Natural killer cell (primary cell): ENCODE measurements at regions not wholly inside any gene's neighbourhood (a gene's known extent, or its start where the extent isn't known, plus 50 kb on each side); places are given as distances from the start of the nearest gene placed in this dataset.

Experiments used
- ATAC-seq, 3 donors: fragments of 150-1000 bp in 2 of 3; fragments of 200-7000 bp in 1 of 3; cut with Tn5 transposase; 1 replicate in 1 of 3; 2 replicates in 2 of 3; pipeline ENCODE4 v1.10.0; 2021; ENCODE audit warnings: mild to moderate bottlenecking in 2 of 3, moderate library complexity in 2 of 3
- DNase-seq, 2 donors: peaks; one replicate each; pipeline versions ENCODE4 v3.0.0 to v3.0.0-alpha.2; 2013 to 2021; ENCODE audit warnings: mixed read lengths in 1 of 2
- H3K27ac ChIP-seq: one replicate; pipeline ENCODE4 v1.5.1; 2013; ENCODE audit warnings: mild to moderate bottlenecking, low read length
- H3K27me3 ChIP-seq: one replicate; pipeline ENCODE4 v1.6.1; 2013; ENCODE audit warnings: low read length; ENCODE audit not compliant: control insufficient read depth, insufficient read depth
- H3K36me3 ChIP-seq: one replicate; pipeline ENCODE4 v1.6.1; 2013; ENCODE audit warnings: low read length; ENCODE audit not compliant: control insufficient read depth, insufficient read depth
- H3K4me1 ChIP-seq: one replicate; pipeline ENCODE4 v1.6.1; 2013; ENCODE audit warnings: low read length; ENCODE audit not compliant: control insufficient read depth, insufficient read depth
- H3K4me3 ChIP-seq: one replicate; pipeline ENCODE4 v1.5.1; 2013; ENCODE audit warnings: low read length
- H3K9me3 ChIP-seq: one replicate; pipeline ENCODE4 v1.6.1; 2013; ENCODE audit warnings: low read length; ENCODE audit not compliant: control insufficient read depth, insufficient read depth
- H3K27ac Mint-ChIP-seq, 2 donors: one replicate each; pipeline ENCODE4 v1.8.0; 2022; ENCODE audit warnings: mild to moderate bottlenecking in 2 of 2, mixed read lengths in 2 of 2, moderate library complexity in 1 of 2
- H3K27me3 Mint-ChIP-seq, 2 donors: one replicate each; pipeline ENCODE4 v1.8.0; 2022; ENCODE audit warnings: low read depth in 2 of 2, mixed read lengths in 2 of 2
- H3K36me3 Mint-ChIP-seq: one replicate; pipeline ENCODE4 v1.8.0; 2022; ENCODE audit warnings: mixed read lengths
- H3K4me1 Mint-ChIP-seq, 2 donors: one replicate each; pipeline ENCODE4 v1.8.0; 2022; ENCODE audit warnings: mixed read lengths in 2 of 2
- H3K4me3 Mint-ChIP-seq: one replicate; pipeline ENCODE4 v1.8.0; 2022; ENCODE audit warnings: mild to moderate bottlenecking, moderate library complexity, mixed read lengths
- H3K9me3 Mint-ChIP-seq, 2 donors: one replicate each; pipeline ENCODE4 v1.8.0; 2022; ENCODE audit warnings: mixed read lengths in 2 of 2
- CTCF ChIP-seq: fragments of 200-600 bp; IDR thresholded peaks from one replicate; pipeline ENCODE4 v1.8.0; 2022; ENCODE audit warnings: antibody characterized with exemption
- WGBS: methylation state at CpG from one replicate; pipeline ENCODE4 v1.1.7; 2013; ENCODE audit warnings: missing lambda C conversion rate; ENCODE audit not compliant: insufficient coverage; 5-methylcytosine and 5-hydroxymethylcytosine counted together
- intact Hi-C: fragments of 100-400 bp; cut with micrococcal nuclease; formaldehyde crosslinking; loops from one replicate; pipeline ENCODE4 v1.14.2; 2022

- WGBS, result 87% methylated on average over 3 of the region's 3 CpGs
- Mint-ChIP-seq H3K27ac (no peak overlapping the region), H3K4me1 (no peaks in the 10 kb centered on the region), H3K36me3 (no peaks in the 10 kb centered on the region), H3K27me3 (peaks cover 18 to 31% of the 10 kb centered on the region in 2 donors), H3K4me3 (no peak overlapping the region), H3K9me3 (no peaks in the 10 kb centered on the region)
- intact Hi-C loops, result no loop called here
- H3K4me3 ChIP-seq, result no peak overlapping the region
- no peaks in the 10 kb centered on the region for H3K36me3 ChIP-seq
- no peaks in the 10 kb centered on the region for H3K4me1 ChIP-seq
- peaks cover 2% of the 10 kb centered on the region for H3K27me3 ChIP-seq
- H3K27ac ChIP-seq, result no peak overlapping the region
- H3K9me3 ChIP-seq, result no peaks in the 10 kb centered on the region
- no peak for ATAC-seq
- no peak for DNase-seq
- TF ChIP-seq CTCF, result no peak
Measured at GRCh38 chr2:224312741-224313140, 89.2 kb downstream of the FAM124B start.

GRCh38 chr2:224310943-224311625 lies 90.8 kb downstream of the FAM124B start:
- H3K27ac Mint-ChIP-seq, result no peak overlapping the region
- H3K4me1 Mint-ChIP-seq, result no peaks in the 10 kb centered on the region
- no peaks in the 10 kb centered on the region for H3K36me3 Mint-ChIP-seq
- Histone ChIP-seq H3K9me3 (no peaks in the 10 kb centered on the region), H3K4me3 (no peak overlapping the region), H3K36me3 (no peaks in the 10 kb centered on the region), H3K27me3 (peaks cover 2% of the 10 kb centered on the region), H3K27ac (no peak overlapping the region), H3K4me1 (no peaks in the 10 kb centered on the region)
- TF ChIP-seq CTCF, result no peak
- H3K4me3 Mint-ChIP-seq, result no peak overlapping the region
- WGBS, result 83% methylated on average over 4 of the region's 8 CpGs
- no peak for ATAC-seq
- no peaks in the 10 kb centered on the region for H3K9me3 Mint-ChIP-seq
- DNase-seq, result no peak
- intact Hi-C loops, result no loop called here
- peaks cover 15 to 31% of the 10 kb centered on the region in 2 donors for H3K27me3 Mint-ChIP-seq

GRCh38 chr2:224309176-224309575 lies 92.7 kb downstream of the FAM124B start:
- no peak for TF ChIP-seq CTCF
- Mint-ChIP-seq H3K4me1 (no peaks in the 10 kb centered on the region), H3K36me3 (no peaks in the 10 kb centered on the region), H3K9me3 (no peaks in the 10 kb centered on the region), H3K27ac (no peak overlapping the region), H3K4me3 (no peak overlapping the region), H3K27me3 (peaks cover 15 to 24% of the 10 kb centered on the region in 2 donors)
- Histone ChIP-seq H3K4me1 (no peaks in the 10 kb centered on the region), H3K9me3 (no peaks in the 10 kb centered on the region), H3K27ac (no peak overlapping the region), H3K36me3 (no peaks in the 10 kb centered on the region), H3K4me3 (no peak overlapping the region), H3K27me3 (no peaks in the 10 kb centered on the region)
- 89% methylated on average over 4 of the region's 4 CpGs for WGBS
- DNase-seq (no peak), ATAC-seq (no peak)
- intact Hi-C loops, result no loop called here
